ENCODE measurements at regions not wholly inside any gene's neighbourhood (a gene's known extent, or its start where the extent isn't known, plus 50 kb on each side); places are given as distances from the start of the nearest gene placed in this dataset.
"Not testable (repeated sequence)": the region's sequence is repeated elsewhere in the genome, so short reads cannot be mapped to it uniquely, and the experiment has no call there.

DNA sequence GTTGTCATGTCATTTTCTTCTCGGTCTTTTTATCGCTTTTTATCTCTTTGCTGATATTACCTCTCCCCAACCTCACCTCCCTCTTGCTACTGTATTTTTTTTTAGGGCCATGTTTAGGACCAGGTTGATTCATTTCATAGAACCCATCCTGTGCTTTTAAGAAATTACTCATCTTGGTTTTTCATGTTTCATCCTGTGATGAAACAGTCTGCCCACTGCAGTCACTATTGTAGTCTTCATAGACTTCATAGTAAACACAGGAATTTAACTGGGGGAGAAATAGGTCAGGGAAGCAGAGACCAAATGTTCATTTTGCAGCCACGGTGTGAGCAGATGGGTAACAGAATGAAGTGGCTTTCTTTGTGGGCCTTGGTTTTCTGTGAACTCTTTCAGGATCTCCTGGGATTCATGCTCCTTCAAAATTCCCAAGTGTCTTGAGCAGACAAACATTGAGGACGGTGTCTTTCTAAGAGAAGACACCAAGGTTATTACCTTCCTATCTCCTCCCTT, 161.8 kb downstream of the NAA11 start:
- CTCF ChIA-PET, result no interaction called here

DNA sequence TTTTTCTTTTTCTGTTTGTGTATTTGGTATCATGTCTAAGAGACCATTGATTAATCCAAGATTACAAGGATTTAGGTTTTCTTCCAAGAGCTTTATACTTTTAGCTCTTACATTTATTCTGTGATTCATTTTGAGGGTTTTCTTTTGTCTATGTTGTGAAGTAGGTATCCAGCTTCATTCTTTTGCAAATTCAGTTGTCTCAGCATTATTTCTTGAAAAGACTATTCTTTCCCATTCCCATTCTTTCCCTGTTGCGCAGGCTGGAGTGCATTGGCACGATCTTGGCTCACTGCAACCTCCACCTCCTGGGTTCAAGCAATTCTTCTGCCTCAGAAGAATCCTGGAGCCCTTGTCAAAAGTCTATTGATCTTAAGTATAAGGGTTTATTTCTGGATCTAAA, 164.9 kb downstream of the NAA11 start:
- Mint-ChIP-seq H3K4me1 (no peaks in the 10 kb centered on the region), H3K27ac (no peak overlapping the region), H3K9me3 (ENCODE audit: insufficient read depth) (no peaks in the 10 kb centered on the region), H3K27me3 (no peaks in the 10 kb centered on the region), H3K4me3 (no peak overlapping the region)
- ATAC-seq (ENCODE audit: low read depth) (no peak), DNase-seq (no peak)
- Histone ChIP-seq H2AFZ (ENCODE audit: insufficient read depth, low read depth, low read length, poor library complexity, severe bottlenecking) (no peak overlapping the region), H3K27ac (ENCODE audit: low read length in 2 of 2) (no peak overlapping the region), H3K4me2 (replicated peaks; ENCODE audit: low read depth, low read length, poor library complexity, severe bottlenecking) (no peak overlapping the region), H3K4me1 (ENCODE audit: control insufficient read depth in 2 of 2, insufficient read depth in 2 of 2, low read length in 2 of 2) (no peaks in the 10 kb centered on the region), H4K20me1 (ENCODE audit: control insufficient read depth, insufficient read depth, low read length, poor library complexity, severe bottlenecking) (no peaks in the 10 kb centered on the region), H3K36me3 (replicated peaks in 1 of 2; ENCODE audit: control extremely low read depth in 1 of 2, control insufficient read depth in 1 of 2, extremely low read depth in 1 of 2, insufficient read depth in 2 of 2, low read length in 1 of 2) (no peaks in the 10 kb centered on the region), H3K9ac (ENCODE audit: low read length) (no peak overlapping the region), H3K9me3 (ENCODE audit: control extremely low read depth in 1 of 3, control insufficient read depth in 2 of 3, insufficient read depth in 1 of 3, low read length in 2 of 3) (no peaks in the 10 kb centered on the region), H3K79me2 (ENCODE audit: control insufficient read depth, insufficient read depth, low read length) (no peaks in the 10 kb centered on the region), H3K4me3 (ENCODE audit: control extremely low read depth in 1 of 5, extremely low read depth in 1 of 5, insufficient read depth in 1 of 5, low read depth in 2 of 5, low read length in 4 of 5) (no peak overlapping the region), H3K27me3 (replicated peaks in 1 of 4; ENCODE audit: control extremely low read depth in 1 of 4, control insufficient read depth in 3 of 4, insufficient read depth in 4 of 4, low read length in 3 of 4) (no peaks in the 10 kb centered on the region)
- CTCF ChIA-PET, result no interaction called here
- WGBS (ENCODE audit: insufficient coverage), result no CpG with 5 or more reads among the region's 2 CpGs
- intact Hi-C loops (cut with micrococcal nuclease), result no loop called here
- TF ChIP-seq, protein P1, sequence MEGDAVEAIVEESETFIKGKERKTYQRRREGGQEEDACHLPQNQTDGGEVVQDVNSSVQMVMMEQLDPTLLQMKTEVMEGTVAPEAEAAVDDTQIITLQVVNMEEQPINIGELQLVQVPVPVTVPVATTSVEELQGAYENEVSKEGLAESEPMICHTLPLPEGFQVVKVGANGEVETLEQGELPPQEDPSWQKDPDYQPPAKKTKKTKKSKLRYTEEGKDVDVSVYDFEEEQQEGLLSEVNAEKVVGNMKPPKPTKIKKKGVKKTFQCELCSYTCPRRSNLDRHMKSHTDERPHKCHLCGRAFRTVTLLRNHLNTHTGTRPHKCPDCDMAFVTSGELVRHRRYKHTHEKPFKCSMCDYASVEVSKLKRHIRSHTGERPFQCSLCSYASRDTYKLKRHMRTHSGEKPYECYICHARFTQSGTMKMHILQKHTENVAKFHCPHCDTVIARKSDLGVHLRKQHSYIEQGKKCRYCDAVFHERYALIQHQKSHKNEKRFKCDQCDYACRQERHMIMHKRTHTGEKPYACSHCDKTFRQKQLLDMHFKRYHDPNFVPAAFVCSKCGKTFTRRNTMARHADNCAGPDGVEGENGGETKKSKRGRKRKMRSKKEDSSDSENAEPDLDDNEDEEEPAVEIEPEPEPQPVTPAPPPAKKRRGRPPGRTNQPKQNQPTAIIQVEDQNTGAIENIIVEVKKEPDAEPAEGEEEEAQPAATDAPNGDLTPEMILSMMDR (IDR thresholded peaks at IDR 0.05), result no peak
- TF ChIP-seq EZH2 (IDR thresholded peaks at IDR 0.05; ENCODE audit: borderline replicate concordance, insufficient read depth, low read depth, low read length, poor library complexity, severe bottlenecking), result no peak
- POLR2A ChIA-PET, result no interaction called here

More for the DNA sequence above, 161.8 kb downstream of the NAA11 start:
- H3K9ac ChIP-seq (ENCODE audit: low read length), result no peak overlapping the region
- no peak overlapping the region for H2AFZ ChIP-seq (ENCODE audit: insufficient read depth, low read depth, low read length, poor library complexity, severe bottlenecking)
- no peak for ATAC-seq (ENCODE audit: low read depth)
- no peaks in the 10 kb centered on the region for H3K4me1 ChIP-seq (ENCODE audit: control insufficient read depth in 2 of 2, insufficient read depth in 2 of 2, low read length in 2 of 2)
- H3K36me3 ChIP-seq (replicated peaks in 1 of 2; ENCODE audit: control extremely low read depth in 1 of 2, control insufficient read depth in 1 of 2, extremely low read depth in 1 of 2, insufficient read depth in 2 of 2, low read length in 1 of 2), result no peaks in the 10 kb centered on the region
- no peaks in the 10 kb centered on the region for H3K9me3 ChIP-seq (ENCODE audit: control extremely low read depth in 1 of 3, control insufficient read depth in 2 of 3, insufficient read depth in 1 of 3, low read length in 2 of 3)
- no peaks in the 10 kb centered on the region for H4K20me1 ChIP-seq (ENCODE audit: control insufficient read depth, insufficient read depth, low read length, poor library complexity, severe bottlenecking)
- DNase-seq, result no peak
- H3K4me2 ChIP-seq (replicated peaks; ENCODE audit: low read depth, low read length, poor library complexity, severe bottlenecking), result no peak overlapping the region
- Mint-ChIP-seq H3K27me3 (no peaks in the 10 kb centered on the region), H3K9me3 (ENCODE audit: insufficient read depth) (peaks cover 5% of the 10 kb centered on the region), H3K27ac (no peak overlapping the region), H3K4me1 (no peaks in the 10 kb centered on the region), H3K4me3 (no peak overlapping the region)
- no peak overlapping the region for H3K4me3 ChIP-seq (ENCODE audit: control extremely low read depth in 1 of 5, extremely low read depth in 1 of 5, insufficient read depth in 1 of 5, low read depth in 2 of 5, low read length in 4 of 5)
- 100% methylated on average over 1 of the region's 4 CpGs for WGBS (ENCODE audit: insufficient coverage)
- H3K27ac ChIP-seq (ENCODE audit: low read length in 2 of 2), result no peak overlapping the region
- no peak for TF ChIP-seq EZH2 (IDR thresholded peaks at IDR 0.05; ENCODE audit: borderline replicate concordance, insufficient read depth, low read depth, low read length, poor library complexity, severe bottlenecking)
- TF ChIP-seq, protein P1 (IDR thresholded peaks at IDR 0.05), result no peak
- intact Hi-C loops (cut with micrococcal nuclease), result no loop called here
- H3K27me3 ChIP-seq (replicated peaks in 1 of 4; ENCODE audit: control extremely low read depth in 1 of 4, control insufficient read depth in 3 of 4, insufficient read depth in 4 of 4, low read length in 3 of 4), result no peaks in the 10 kb centered on the region
- H3K79me2 ChIP-seq (ENCODE audit: control insufficient read depth, insufficient read depth, low read length), result no peaks in the 10 kb centered on the region
- POLR2A ChIA-PET, result no interaction called here

DNA sequence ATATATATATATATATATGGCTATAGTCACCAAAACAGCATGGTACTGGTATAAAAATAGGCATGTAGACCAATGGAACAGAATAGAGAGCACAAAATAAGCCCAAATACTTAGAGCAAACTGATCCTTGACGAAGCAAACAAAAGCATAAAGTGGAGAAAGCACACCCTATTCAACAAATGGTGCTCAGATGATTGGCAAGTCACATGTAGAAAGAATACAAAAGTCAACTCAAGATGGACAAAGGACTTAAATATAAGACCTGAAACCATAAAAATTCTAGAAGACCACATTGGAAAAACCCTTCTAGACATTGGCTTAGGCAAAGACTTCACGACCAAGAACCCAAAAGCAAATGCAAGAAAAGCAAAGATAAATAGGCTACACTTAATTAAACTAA, 167.2 kb downstream of the NAA11 start:
- H3K9ac ChIP-seq (ENCODE audit: low read length); H3K27me3 ChIP-seq (replicated peaks in 1 of 4; ENCODE audit: control extremely low read depth in 1 of 4, control insufficient read depth in 3 of 4, insufficient read depth in 4 of 4, low read length in 3 of 4); DNase-seq; H2AFZ ChIP-seq (ENCODE audit: insufficient read depth, low read depth, low read length, poor library complexity, severe bottlenecking); H3K27me3 Mint-ChIP-seq; intact Hi-C loops (cut with micrococcal nuclease); CTCF ChIA-PET; H3K4me2 ChIP-seq (replicated peaks; ENCODE audit: low read depth, low read length, poor library complexity, severe bottlenecking); H3K4me3 ChIP-seq (ENCODE audit: control extremely low read depth in 1 of 5, extremely low read depth in 1 of 5, insufficient read depth in 1 of 5, low read depth in 2 of 5, low read length in 4 of 5); H3K4me1 Mint-ChIP-seq; H3K9me3 Mint-ChIP-seq (ENCODE audit: insufficient read depth); H4K20me1 ChIP-seq (ENCODE audit: control insufficient read depth, insufficient read depth, low read length, poor library complexity, severe bottlenecking); H3K27ac Mint-ChIP-seq; POLR2A ChIA-PET; ATAC-seq (ENCODE audit: low read depth); H3K79me2 ChIP-seq (ENCODE audit: control insufficient read depth, insufficient read depth, low read length); H3K27ac ChIP-seq (ENCODE audit: low read length in 2 of 2); H3K9me3 ChIP-seq (ENCODE audit: control extremely low read depth in 1 of 3, control insufficient read depth in 2 of 3, insufficient read depth in 1 of 3, low read length in 2 of 3); H3K4me3 Mint-ChIP-seq; H3K4me1 ChIP-seq (ENCODE audit: control insufficient read depth in 2 of 2, insufficient read depth in 2 of 2, low read length in 2 of 2); H3K36me3 ChIP-seq (replicated peaks in 1 of 2; ENCODE audit: control extremely low read depth in 1 of 2, control insufficient read depth in 1 of 2, extremely low read depth in 1 of 2, insufficient read depth in 2 of 2, low read length in 1 of 2): not testable (repeated sequence)
- WGBS (ENCODE audit: insufficient coverage), result no CpG with 5 or more reads among the region's 2 CpGs
